ENCODE measurements at regions not wholly inside any gene's neighbourhood (a gene's known extent, or its start where the extent isn't known, plus 50 kb on each side); places are given as distances from the start of the nearest gene placed in this dataset.

- no peaks in the 10 kb centered on the region for H3K9me3 ChIP-seq (ENCODE audit: control insufficient read depth, insufficient read depth, low read length)
- no peaks in the 10 kb centered on the region for H3K27me3 ChIP-seq (ENCODE audit: control insufficient read depth, insufficient read depth, low read length)
- H3K36me3 ChIP-seq (ENCODE audit: control insufficient read depth, insufficient read depth, low read length): no peaks in the 10 kb centered on the region
- no peak for DNase-seq (ENCODE audit: low read depth, low spot score)
- no peaks in the 10 kb centered on the region for H3K4me1 ChIP-seq (ENCODE audit: control insufficient read depth, insufficient read depth, low read length)
- H3K4me3 ChIP-seq (ENCODE audit: low read length): no peak overlapping the region
- H3K27ac ChIP-seq (ENCODE audit: low read length): no peak overlapping the region
- no CpG with 5 or more reads among the region's 2 CpGs for WGBS (ENCODE audit: insufficient coverage, insufficient read length)
Measured at GRCh38 chr2:2491964-2492363, 160.9 kb upstream of the MYT1L start.

GRCh38 chr2:2484301-2484700, 153.2 kb upstream of the MYT1L start:
- no peak overlapping the region for H3K4me3 ChIP-seq (ENCODE audit: low read length)
- H3K27ac ChIP-seq (ENCODE audit: low read length): no peak overlapping the region
- DNase-seq (ENCODE audit: low read depth, low spot score): no peak

GRCh38 chr2:2482851-2483250, 151.8 kb upstream of the MYT1L start:
- Histone ChIP-seq H3K27ac (ENCODE audit: low read length) (no peak overlapping the region), H3K4me3 (ENCODE audit: low read length) (no peak overlapping the region)
- no CpG with 5 or more reads among the region's 4 CpGs for WGBS (ENCODE audit: insufficient coverage, insufficient read length)

More at GRCh38 chr2:2484301-2484700, 153.2 kb upstream of the MYT1L start:
- no CpG with 5 or more reads among the region's 8 CpGs for WGBS (ENCODE audit: insufficient coverage, insufficient read length)
- Histone ChIP-seq H3K27me3 (ENCODE audit: control insufficient read depth, insufficient read depth, low read length) (no peaks in the 10 kb centered on the region), H3K9me3 (ENCODE audit: control insufficient read depth, insufficient read depth, low read length) (no peaks in the 10 kb centered on the region), H3K36me3 (ENCODE audit: control insufficient read depth, insufficient read depth, low read length) (no peaks in the 10 kb centered on the region), H3K4me1 (ENCODE audit: control insufficient read depth, insufficient read depth, low read length) (no peaks in the 10 kb centered on the region)

DNA sequence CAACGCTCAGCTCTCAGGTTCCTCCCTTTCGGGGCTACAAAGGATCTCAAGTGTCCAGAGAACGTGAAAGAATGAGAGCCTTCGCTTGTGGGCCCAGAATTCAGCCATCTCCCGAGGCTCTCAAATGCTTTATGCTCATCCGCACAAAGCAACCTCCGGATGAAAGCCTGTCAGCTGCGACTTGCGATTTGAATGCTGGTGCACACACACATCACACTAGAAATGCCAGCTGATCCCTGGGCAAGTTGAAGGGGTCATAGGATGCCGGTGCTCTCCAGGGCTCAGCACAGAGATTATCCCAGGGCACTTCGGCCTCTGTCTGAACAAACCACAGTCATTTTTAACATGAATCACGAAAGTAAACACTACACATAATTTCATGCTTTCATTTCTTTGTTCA, 141.8 kb upstream of the MYT1L start:
- DNase-seq (ENCODE audit: low read depth, low spot score): no peak
- Histone ChIP-seq H3K9me3 (ENCODE audit: control insufficient read depth, insufficient read depth, low read length) (no peaks in the 10 kb centered on the region), H3K4me1 (ENCODE audit: control insufficient read depth, insufficient read depth, low read length) (no peaks in the 10 kb centered on the region), H3K36me3 (ENCODE audit: control insufficient read depth, insufficient read depth, low read length) (no peaks in the 10 kb centered on the region), H3K4me3 (ENCODE audit: low read length) (no peak overlapping the region), H3K27me3 (ENCODE audit: control insufficient read depth, insufficient read depth, low read length) (no peaks in the 10 kb centered on the region), H3K27ac (ENCODE audit: low read length) (no peak overlapping the region)
- WGBS (ENCODE audit: insufficient coverage, insufficient read length): no CpG with 5 or more reads among the region's 12 CpGs

More at GRCh38 chr2:2482851-2483250, 151.8 kb upstream of the MYT1L start:
- Histone ChIP-seq H3K36me3 (ENCODE audit: control insufficient read depth, insufficient read depth, low read length) (no peaks in the 10 kb centered on the region), H3K9me3 (ENCODE audit: control insufficient read depth, insufficient read depth, low read length) (no peaks in the 10 kb centered on the region), H3K4me1 (ENCODE audit: control insufficient read depth, insufficient read depth, low read length) (no peaks in the 10 kb centered on the region), H3K27me3 (ENCODE audit: control insufficient read depth, insufficient read depth, low read length) (no peaks in the 10 kb centered on the region)
- no peak for DNase-seq (ENCODE audit: low read depth, low spot score)

- no peaks in the 10 kb centered on the region for H3K9me3 ChIP-seq (ENCODE audit: control insufficient read depth, insufficient read depth, low read length)
- no peak for DNase-seq (ENCODE audit: low read depth, low spot score)
- no peak overlapping the region for H3K4me3 ChIP-seq (ENCODE audit: low read length)
- no peaks in the 10 kb centered on the region for H3K36me3 ChIP-seq (ENCODE audit: control insufficient read depth, insufficient read depth, low read length)
- no CpG with 5 or more reads among the region's 11 CpGs for WGBS (ENCODE audit: insufficient coverage, insufficient read length)
- H3K27ac ChIP-seq (ENCODE audit: low read length): no peak overlapping the region
- no peaks in the 10 kb centered on the region for H3K27me3 ChIP-seq (ENCODE audit: control insufficient read depth, insufficient read depth, low read length)
- no peaks in the 10 kb centered on the region for H3K4me1 ChIP-seq (ENCODE audit: control insufficient read depth, insufficient read depth, low read length)
Measured at GRCh38 chr2:2472044-2472443, 141.0 kb upstream of the MYT1L start.

- WGBS (ENCODE audit: insufficient coverage, insufficient read length): no CpG with 5 or more reads among the region's 9 CpGs
Measured at GRCh38 chr2:2466534-2466933, 135.5 kb upstream of the MYT1L start.

GRCh38 chr2:2464643-2465042, 133.6 kb upstream of the MYT1L start:
- Histone ChIP-seq H3K27ac (ENCODE audit: low read length) (no peak overlapping the region), H3K27me3 (ENCODE audit: control insufficient read depth, insufficient read depth, low read length) (no peaks in the 10 kb centered on the region), H3K4me1 (ENCODE audit: control insufficient read depth, insufficient read depth, low read length) (no peaks in the 10 kb centered on the region), H3K4me3 (ENCODE audit: low read length) (no peak overlapping the region), H3K9me3 (ENCODE audit: control insufficient read depth, insufficient read depth, low read length) (no peaks in the 10 kb centered on the region), H3K36me3 (ENCODE audit: control insufficient read depth, insufficient read depth, low read length) (no peaks in the 10 kb centered on the region)
- no CpG with 5 or more reads among the region's 6 CpGs for WGBS (ENCODE audit: insufficient coverage, insufficient read length)
- no peak for DNase-seq (ENCODE audit: low read depth, low spot score)

More at GRCh38 chr2:2466534-2466933, 135.5 kb upstream of the MYT1L start:
- Histone ChIP-seq H3K4me3 (ENCODE audit: low read length) (no peak overlapping the region), H3K27ac (ENCODE audit: low read length) (no peak overlapping the region), H3K9me3 (ENCODE audit: control insufficient read depth, insufficient read depth, low read length) (no peaks in the 10 kb centered on the region), H3K27me3 (ENCODE audit: control insufficient read depth, insufficient read depth, low read length) (no peaks in the 10 kb centered on the region), H3K4me1 (ENCODE audit: control insufficient read depth, insufficient read depth, low read length) (no peaks in the 10 kb centered on the region), H3K36me3 (ENCODE audit: control insufficient read depth, insufficient read depth, low read length) (no peaks in the 10 kb centered on the region)
- no peak for DNase-seq (ENCODE audit: low read depth, low spot score)

DNA sequence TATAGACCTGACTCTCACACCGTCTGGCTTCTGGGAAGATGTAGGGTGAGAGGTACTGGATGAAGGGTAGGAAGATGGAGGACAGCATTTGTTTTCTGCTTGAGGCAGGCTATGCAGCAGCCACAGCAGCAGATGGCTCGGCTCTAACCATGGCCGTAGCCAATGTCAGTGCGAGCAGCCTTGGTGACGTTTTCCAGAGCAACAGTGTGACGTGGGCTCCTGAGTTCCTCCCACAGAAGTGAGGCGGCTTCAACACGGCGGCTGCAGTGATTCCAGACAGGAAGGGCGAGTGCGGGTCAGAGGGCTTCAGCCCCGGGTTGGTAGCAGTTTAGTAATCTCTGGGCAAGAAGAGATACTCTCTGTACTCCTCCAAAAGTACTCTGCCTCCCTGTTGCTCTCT, 133.0 kb upstream of the MYT1L start:
- Histone ChIP-seq H3K36me3 (ENCODE audit: control insufficient read depth, insufficient read depth, low read length) (no peaks in the 10 kb centered on the region), H3K27me3 (ENCODE audit: control insufficient read depth, insufficient read depth, low read length) (no peaks in the 10 kb centered on the region), H3K9me3 (ENCODE audit: control insufficient read depth, insufficient read depth, low read length) (no peaks in the 10 kb centered on the region), H3K27ac (ENCODE audit: low read length) (no peak overlapping the region), H3K4me1 (ENCODE audit: control insufficient read depth, insufficient read depth, low read length) (no peaks in the 10 kb centered on the region), H3K4me3 (ENCODE audit: low read length) (no peak overlapping the region)
- WGBS (ENCODE audit: insufficient coverage, insufficient read length): no CpG with 5 or more reads among the region's 12 CpGs
- no peak for DNase-seq (ENCODE audit: low read depth, low spot score)

- no peaks in the 10 kb centered on the region for H3K36me3 ChIP-seq (ENCODE audit: control insufficient read depth, insufficient read depth, low read length)
- no CpG with 5 or more reads among the region's 7 CpGs for WGBS (ENCODE audit: insufficient coverage, insufficient read length)
- no peaks in the 10 kb centered on the region for H3K4me1 ChIP-seq (ENCODE audit: control insufficient read depth, insufficient read depth, low read length)
Measured at GRCh38 chr2:2456721-2457120, 125.6 kb upstream of the MYT1L start.

GRCh38 chr2:2455151-2455550, 124.1 kb upstream of the MYT1L start:
- no peaks in the 10 kb centered on the region for H3K36me3 ChIP-seq (ENCODE audit: control insufficient read depth, insufficient read depth, low read length)
- H3K9me3 ChIP-seq (ENCODE audit: control insufficient read depth, insufficient read depth, low read length): no peaks in the 10 kb centered on the region
- no peaks in the 10 kb centered on the region for H3K27me3 ChIP-seq (ENCODE audit: control insufficient read depth, insufficient read depth, low read length)
- no peaks in the 10 kb centered on the region for H3K4me1 ChIP-seq (ENCODE audit: control insufficient read depth, insufficient read depth, low read length)
- DNase-seq (ENCODE audit: low read depth, low spot score): no peak
- WGBS (ENCODE audit: insufficient coverage, insufficient read length): no CpG with 5 or more reads among the region's 6 CpGs
- no peak overlapping the region for H3K4me3 ChIP-seq (ENCODE audit: low read length)
- no peak overlapping the region for H3K27ac ChIP-seq (ENCODE audit: low read length)

More at GRCh38 chr2:2456721-2457120, 125.6 kb upstream of the MYT1L start:
- H3K9me3 ChIP-seq (ENCODE audit: control insufficient read depth, insufficient read depth, low read length): no peaks in the 10 kb centered on the region
- no peak overlapping the region for H3K27ac ChIP-seq (ENCODE audit: low read length)
- no peak for DNase-seq (ENCODE audit: low read depth, low spot score)
- H3K4me3 ChIP-seq (ENCODE audit: low read length): no peak overlapping the region
- no peaks in the 10 kb centered on the region for H3K27me3 ChIP-seq (ENCODE audit: control insufficient read depth, insufficient read depth, low read length)

DNA sequence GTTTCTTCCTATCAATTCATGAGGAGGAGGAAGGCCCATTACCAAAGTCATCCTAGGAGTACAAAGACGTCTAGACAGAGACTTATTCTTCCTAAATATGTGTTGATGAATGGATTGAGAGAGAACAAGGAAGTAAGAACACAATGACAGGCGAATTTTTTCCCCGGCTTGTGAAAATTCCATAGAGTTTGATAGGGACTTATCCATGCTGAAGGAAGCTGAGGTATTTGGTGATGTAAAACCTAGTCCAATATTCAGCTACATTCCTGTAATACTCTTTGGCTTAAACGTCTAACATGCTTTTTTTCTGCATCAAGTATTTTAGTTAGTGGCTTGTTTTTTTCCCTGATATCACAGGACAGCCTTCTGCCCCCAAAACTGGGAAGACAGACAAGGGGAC, 121.9 kb upstream of the MYT1L start:
- H3K4me1 ChIP-seq (ENCODE audit: control insufficient read depth, insufficient read depth, low read length): no peaks in the 10 kb centered on the region
- no peaks in the 10 kb centered on the region for H3K9me3 ChIP-seq (ENCODE audit: control insufficient read depth, insufficient read depth, low read length)
- no peak overlapping the region for H3K4me3 ChIP-seq (ENCODE audit: low read length)
- WGBS (ENCODE audit: insufficient coverage, insufficient read length): no CpG with 5 or more reads among the region's 4 CpGs
- H3K27ac ChIP-seq (ENCODE audit: low read length): no peak overlapping the region
- H3K36me3 ChIP-seq (ENCODE audit: control insufficient read depth, insufficient read depth, low read length): no peaks in the 10 kb centered on the region
- H3K27me3 ChIP-seq (ENCODE audit: control insufficient read depth, insufficient read depth, low read length): no peaks in the 10 kb centered on the region
- DNase-seq (ENCODE audit: low read depth, low spot score): no peak

Data from iPS DF 6.9 (cell line).